ENCODE measurements at regions not wholly inside any gene's neighbourhood (a gene's known extent, or its start where the extent isn't known, plus 50 kb on each side); places are given as distances from the start of the nearest gene placed in this dataset.

DNA sequence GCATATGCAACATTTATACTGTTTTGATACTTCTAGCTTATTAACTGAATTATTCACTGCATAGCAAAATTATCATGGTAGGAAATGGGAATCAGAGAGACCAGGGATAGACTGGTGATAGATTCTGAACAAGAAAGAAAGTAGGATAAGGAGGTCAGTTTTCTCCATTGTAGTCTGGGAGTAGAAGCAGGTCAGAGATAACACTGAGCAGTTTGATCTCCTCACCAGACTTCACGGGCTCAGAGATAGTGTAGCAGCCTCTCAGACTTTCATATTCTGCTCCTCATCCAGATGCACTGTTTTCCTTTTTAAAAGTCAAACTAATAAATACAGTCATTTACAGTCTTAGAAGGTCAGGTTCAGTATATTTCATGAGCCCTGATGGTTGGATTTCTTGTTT is 56.0 kb upstream of the MYO16 start:
- Histone ChIP-seq H3K9me2 (ENCODE audit: insufficient read depth) (no peaks in the 10 kb centered on the region), H4K20me1 (ENCODE audit: insufficient read depth) (no peaks in the 10 kb centered on the region), H3K36me3 (ENCODE audit: low read depth) (no peaks in the 10 kb centered on the region), H2AFZ (no peak overlapping the region), H3K27ac (no peak overlapping the region), H3K9me3 (ENCODE audit: low read depth) (no peaks in the 10 kb centered on the region), H3K27me3 (replicated peaks; ENCODE audit: insufficient read depth) (no peaks in the 10 kb centered on the region), H3K79me2 (ENCODE audit: insufficient read depth) (no peaks in the 10 kb centered on the region), H3K4me2 (ENCODE audit: unreplicated experiment) (no peak overlapping the region), H3K9ac (no peak overlapping the region), H3K4me3 (no peak overlapping the region), H3F3A (ENCODE audit: insufficient read depth) (no peaks in the 10 kb centered on the region), H3K4me1 (ENCODE audit: insufficient read depth) (no peaks in the 10 kb centered on the region)
- in situ Hi-C loops (cut with MboI): no loop called here
- 19 to 38% methylated on average over 1 of the region's 1 CpG for WGBS, 2 experiments (ENCODE audit: low coverage in 1 of 2, low lambda C conversion rate in 2 of 2, missing lambda C conversion rate in 2 of 2)
- DNase-seq: no peak
- no peak for TF ChIP-seq EZH2phosphoT487 (IDR thresholded peaks at IDR 0.05; ENCODE audit: insufficient read depth, low read depth)
- TF ChIP-seq EZH2 (IDR thresholded peaks at IDR 0.05; ENCODE audit: insufficient read depth, poor library complexity, severe bottlenecking): no peak

DNA sequence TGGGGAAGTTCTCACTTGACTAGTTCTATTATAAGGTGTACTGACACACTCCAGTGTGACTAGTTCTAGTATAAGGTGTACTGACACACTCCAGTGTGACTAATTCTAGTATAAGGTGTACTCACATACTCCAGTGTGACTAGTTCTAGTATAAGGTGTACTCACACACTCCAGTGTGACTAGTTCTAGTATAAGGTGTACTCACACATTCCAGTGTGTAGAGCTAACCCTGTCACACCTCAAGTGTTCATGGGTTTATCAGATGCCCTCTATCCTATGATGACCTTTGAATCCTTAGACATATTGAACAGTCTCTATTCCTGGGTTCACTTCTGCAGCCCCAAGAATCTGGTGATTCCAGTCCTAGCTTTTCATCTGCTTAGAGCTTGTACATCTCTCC is 54.6 kb upstream of the MYO16 start:
- Histone ChIP-seq H3K9me2 (ENCODE audit: insufficient read depth) (no peaks in the 10 kb centered on the region), H3K4me3 (no peak overlapping the region), H3K4me1 (ENCODE audit: insufficient read depth) (no peaks in the 10 kb centered on the region), H4K20me1 (ENCODE audit: insufficient read depth) (no peaks in the 10 kb centered on the region), H3K9ac (no peak overlapping the region), H3K9me3 (ENCODE audit: low read depth) (no peaks in the 10 kb centered on the region), H3K27ac (no peak overlapping the region), H3K27me3 (replicated peaks; ENCODE audit: insufficient read depth) (no peaks in the 10 kb centered on the region), H3K79me2 (ENCODE audit: insufficient read depth) (no peaks in the 10 kb centered on the region), H2AFZ (no peak overlapping the region), H3K36me3 (ENCODE audit: low read depth) (no peaks in the 10 kb centered on the region), H3F3A (ENCODE audit: insufficient read depth) (no peaks in the 10 kb centered on the region), H3K4me2 (ENCODE audit: unreplicated experiment) (no peak overlapping the region)
- TF ChIP-seq EZH2phosphoT487 (IDR thresholded peaks at IDR 0.05; ENCODE audit: insufficient read depth, low read depth) (no peak), EZH2 (IDR thresholded peaks at IDR 0.05; ENCODE audit: insufficient read depth, poor library complexity, severe bottlenecking) (no peak)
- no peak for DNase-seq
- in situ Hi-C loops (cut with MboI): no loop called here

DNA sequence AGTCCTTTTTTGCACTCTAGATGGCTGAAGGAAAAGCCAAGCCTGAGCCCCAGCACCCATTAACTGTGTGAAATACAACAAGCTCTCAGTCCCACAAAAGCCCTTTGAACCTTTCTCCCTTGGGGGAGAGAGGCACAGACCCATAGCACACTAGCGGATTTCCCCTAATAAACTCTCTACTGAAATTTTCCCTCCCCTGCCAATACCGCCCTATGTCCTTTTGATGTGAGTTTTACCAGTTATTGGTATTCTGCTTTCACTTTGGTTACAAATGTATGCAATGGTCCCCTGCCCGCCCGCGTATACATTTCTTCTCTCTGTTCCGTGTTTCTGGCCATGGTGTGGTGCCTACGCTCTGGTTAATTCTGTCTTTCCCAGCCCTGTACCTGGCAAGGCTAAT is 54.0 kb upstream of the MYO16 start:
- H4K20me1 ChIP-seq (ENCODE audit: insufficient read depth): no peaks in the 10 kb centered on the region
- H3K9ac ChIP-seq: no peak overlapping the region
- no peak overlapping the region for H2AFZ ChIP-seq
- no peaks in the 10 kb centered on the region for H3K4me1 ChIP-seq (ENCODE audit: insufficient read depth)
- no peak overlapping the region for H3K4me3 ChIP-seq
- in situ Hi-C loops (cut with MboI): no loop called here
- H3K9me3 ChIP-seq (ENCODE audit: low read depth): no peaks in the 10 kb centered on the region
- WGBS, 2 experiments (ENCODE audit: low coverage in 1 of 2, low lambda C conversion rate in 2 of 2, missing lambda C conversion rate in 2 of 2): 31 to 36% methylated on average over 7 of the region's 7 CpGs
- TF ChIP-seq EZH2phosphoT487 (IDR thresholded peaks at IDR 0.05; ENCODE audit: insufficient read depth, low read depth): no peak
- TF ChIP-seq EZH2 (IDR thresholded peaks at IDR 0.05; ENCODE audit: insufficient read depth, poor library complexity, severe bottlenecking): no peak
- no peak overlapping the region for H3K4me2 ChIP-seq (ENCODE audit: unreplicated experiment)
- H3K9me2 ChIP-seq (ENCODE audit: insufficient read depth): no peaks in the 10 kb centered on the region
- no peaks in the 10 kb centered on the region for H3K79me2 ChIP-seq (ENCODE audit: insufficient read depth)
- H3K36me3 ChIP-seq (ENCODE audit: low read depth): no peaks in the 10 kb centered on the region
- DNase-seq: no peak
- no peak overlapping the region for H3K27ac ChIP-seq
- H3K27me3 ChIP-seq (replicated peaks; ENCODE audit: insufficient read depth): no peaks in the 10 kb centered on the region
- no peaks in the 10 kb centered on the region for H3F3A ChIP-seq (ENCODE audit: insufficient read depth)

Data from GM23248 (cell line).